ENCODE measurements at regions not wholly inside any gene's neighbourhood (a gene's known extent, or its start where the extent isn't known, plus 50 kb on each side); places are given as distances from the start of the nearest gene placed in this dataset.
"Not testable (repeated sequence)": the region's sequence is repeated elsewhere in the genome, so short reads cannot be mapped to it uniquely, and the experiment has no call there.

DNA sequence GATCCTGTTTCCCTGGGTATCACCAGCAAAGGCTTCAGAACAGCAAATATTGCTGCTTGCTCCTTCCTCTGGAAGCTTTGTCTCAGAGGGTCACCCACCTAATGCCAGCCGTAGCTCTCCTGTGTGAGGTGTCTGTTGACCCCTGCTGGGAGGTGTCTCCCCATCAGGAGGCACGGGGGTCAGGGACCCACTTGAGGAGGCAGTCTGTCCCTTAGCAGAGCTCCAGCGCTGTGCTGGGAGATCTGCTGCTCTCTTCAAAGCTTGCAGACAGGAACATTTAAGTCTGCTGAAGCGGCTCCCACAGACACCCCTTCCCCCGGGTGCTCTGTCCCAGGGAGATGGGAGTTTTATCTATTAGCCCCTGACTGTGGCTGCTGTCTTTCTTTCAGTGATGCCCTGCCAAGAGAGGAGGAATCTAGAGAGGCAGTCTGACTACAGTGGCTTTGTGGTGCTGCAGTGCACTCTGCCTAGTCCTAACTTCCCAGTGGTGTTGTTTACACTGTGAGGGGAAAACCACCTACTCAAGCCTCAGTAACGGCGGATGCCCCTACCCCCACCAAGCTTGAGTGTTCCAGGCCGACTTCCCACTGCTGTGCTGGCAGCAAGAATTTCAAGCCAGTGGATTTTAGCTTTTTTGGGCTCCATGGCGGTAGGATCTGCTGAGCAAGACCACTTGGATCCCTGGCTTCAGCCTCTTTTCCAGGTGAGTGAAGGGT lies 593.1 kb upstream of the CADM2 start:
- not testable (repeated sequence) for TF ChIP-seq ZNF274 (IDR thresholded peaks at IDR 0.05; ENCODE audit: low read depth, low read length); YY1 (IDR thresholded peaks at IDR 0.05; ENCODE audit: insufficient read depth, insufficient read length)
